ENCODE measurements at regions not wholly inside any gene's neighbourhood (a gene's known extent, or its start where the extent isn't known, plus 50 kb on each side); places are given as distances from the start of the nearest gene placed in this dataset.

GRCh38 chr5:12883395-12883794, 979.1 kb upstream of the CTNND2 start:
- Histone ChIP-seq H3K14ac (ENCODE audit: low read length in 2 of 2) (no peak overlapping the region), H3K4me3 (ENCODE audit: insufficient read depth in 1 of 2, low read depth in 1 of 2, low read length in 2 of 2) (no peak overlapping the region), H3K4me2 (ENCODE audit: low read length, poor library complexity, severe bottlenecking) (no peak overlapping the region), H3K23ac (ENCODE audit: low read length in 2 of 2) (no peak overlapping the region), H4K91ac (ENCODE audit: low read length) (no peak overlapping the region), H3K18ac (ENCODE audit: low read depth in 1 of 2, low read length in 2 of 2) (no peak overlapping the region), H2AK5ac (ENCODE audit: low read length, severe bottlenecking) (no peak overlapping the region), H2BK15ac (ENCODE audit: low read depth, poor library complexity, severe bottlenecking) (no peak overlapping the region), H2BK5ac (ENCODE audit: low read depth, low read length, poor library complexity, severe bottlenecking) (no peak overlapping the region), H2BK120ac (ENCODE audit: low read depth, low read length) (no peak overlapping the region), H3K9me3 (ENCODE audit: control insufficient read depth, low read length) (no peaks in the 10 kb centered on the region), H3K36me3 (ENCODE audit: control insufficient read depth in 1 of 2, insufficient read depth in 2 of 2, low read depth in 1 of 2, low read length in 2 of 2) (no peaks in the 10 kb centered on the region), H3K27me3 (ENCODE audit: control insufficient read depth in 1 of 2, insufficient read depth in 1 of 2, low read length in 2 of 2) (no peaks in the 10 kb centered on the region), H3K27ac (ENCODE audit: low read length, poor library complexity, severe bottlenecking) (no peak overlapping the region), H3K4ac (ENCODE audit: low read depth in 1 of 2, low read length in 2 of 2) (no peak overlapping the region), H2BK12ac (ENCODE audit: low read length in 2 of 2) (no peak overlapping the region), H3K79me1 (replicated peaks; ENCODE audit: low read length, poor library complexity, severe bottlenecking) (no peaks in the 10 kb centered on the region), H2AFZ (ENCODE audit: low read depth, low read length) (no peak overlapping the region), H4K8ac (ENCODE audit: low read length) (no peak overlapping the region), H3K9ac (ENCODE audit: low read length) (no peak overlapping the region), H3K4me1 (ENCODE audit: control insufficient read depth, insufficient read depth, low read depth, low read length) (no peaks in the 10 kb centered on the region)
- DNase-seq = no peak
- 63% methylated on average over 5 of the region's 5 CpGs for WGBS

GRCh38 chr5:12876541-12877298, 972.5 kb upstream of the CTNND2 start:
- Histone ChIP-seq H3K9ac (ENCODE audit: low read length) (no peak overlapping the region), H3K4me1 (ENCODE audit: control insufficient read depth, insufficient read depth, low read depth, low read length) (no peaks in the 10 kb centered on the region), H2BK15ac (ENCODE audit: low read depth, poor library complexity, severe bottlenecking) (no peak overlapping the region), H3K9me3 (ENCODE audit: control insufficient read depth, low read length) (peaks cover 12% of the 10 kb centered on the region), H2BK12ac (ENCODE audit: low read length in 2 of 2) (no peak overlapping the region), H3K4me3 (ENCODE audit: insufficient read depth in 1 of 2, low read depth in 1 of 2, low read length in 2 of 2) (no peak overlapping the region), H4K91ac (ENCODE audit: low read length) (no peak overlapping the region), H3K79me1 (replicated peaks; ENCODE audit: low read length, poor library complexity, severe bottlenecking) (no peaks in the 10 kb centered on the region), H3K4ac (ENCODE audit: low read depth in 1 of 2, low read length in 2 of 2) (no peak overlapping the region), H2AK5ac (ENCODE audit: low read length, severe bottlenecking) (no peak overlapping the region), H3K36me3 (ENCODE audit: control insufficient read depth in 1 of 2, insufficient read depth in 2 of 2, low read depth in 1 of 2, low read length in 2 of 2) (no peaks in the 10 kb centered on the region), H2AFZ (ENCODE audit: low read depth, low read length) (no peak overlapping the region), H3K23ac (ENCODE audit: low read length in 2 of 2) (no peak overlapping the region), H3K14ac (ENCODE audit: low read length in 2 of 2) (no peak overlapping the region), H2BK120ac (ENCODE audit: low read depth, low read length) (no peak overlapping the region), H3K27me3 (ENCODE audit: control insufficient read depth in 1 of 2, insufficient read depth in 1 of 2, low read length in 2 of 2) (no peaks in the 10 kb centered on the region), H3K18ac (ENCODE audit: low read depth in 1 of 2, low read length in 2 of 2) (no peak overlapping the region), H4K8ac (ENCODE audit: low read length) (no peak overlapping the region), H3K4me2 (ENCODE audit: low read length, poor library complexity, severe bottlenecking) (no peak overlapping the region), H2BK5ac (ENCODE audit: low read depth, low read length, poor library complexity, severe bottlenecking) (no peak overlapping the region), H3K27ac (ENCODE audit: low read length, poor library complexity, severe bottlenecking) (no peak overlapping the region)
- no peak for DNase-seq
- 71% methylated on average over 1 of the region's 1 CpG for WGBS

GRCh38 chr5:12870872-12871539, 966.8 kb upstream of the CTNND2 start:
- Histone ChIP-seq H3K27ac (ENCODE audit: low read length, poor library complexity, severe bottlenecking) (no peak overlapping the region), H3K36me3 (ENCODE audit: control insufficient read depth in 1 of 2, insufficient read depth in 2 of 2, low read depth in 1 of 2, low read length in 2 of 2) (no peaks in the 10 kb centered on the region), H3K14ac (ENCODE audit: low read length in 2 of 2) (no peak overlapping the region), H3K4me2 (ENCODE audit: low read length, poor library complexity, severe bottlenecking) (no peak overlapping the region), H2BK15ac (ENCODE audit: low read depth, poor library complexity, severe bottlenecking) (no peak overlapping the region), H2BK5ac (ENCODE audit: low read depth, low read length, poor library complexity, severe bottlenecking) (no peak overlapping the region), H2BK12ac (ENCODE audit: low read length in 2 of 2) (no peak overlapping the region), H2BK120ac (ENCODE audit: low read depth, low read length) (no peak overlapping the region), H3K4ac (ENCODE audit: low read depth in 1 of 2, low read length in 2 of 2) (no peak overlapping the region), H3K4me1 (ENCODE audit: control insufficient read depth, insufficient read depth, low read depth, low read length) (no peaks in the 10 kb centered on the region), H3K23ac (ENCODE audit: low read length in 2 of 2) (no peak overlapping the region), H3K27me3 (ENCODE audit: control insufficient read depth in 1 of 2, insufficient read depth in 1 of 2, low read length in 2 of 2) (no peaks in the 10 kb centered on the region), H3K9ac (ENCODE audit: low read length) (no peak overlapping the region), H2AK5ac (ENCODE audit: low read length, severe bottlenecking) (no peak overlapping the region), H3K9me3 (ENCODE audit: control insufficient read depth, low read length) (peaks cover 8% of the 10 kb centered on the region), H3K79me1 (replicated peaks; ENCODE audit: low read length, poor library complexity, severe bottlenecking) (no peaks in the 10 kb centered on the region), H4K91ac (ENCODE audit: low read length) (no peak overlapping the region), H4K8ac (ENCODE audit: low read length) (no peak overlapping the region), H3K4me3 (ENCODE audit: insufficient read depth in 1 of 2, low read depth in 1 of 2, low read length in 2 of 2) (no peak overlapping the region), H3K18ac (ENCODE audit: low read depth in 1 of 2, low read length in 2 of 2) (no peak overlapping the region), H2AFZ (ENCODE audit: low read depth, low read length) (no peak overlapping the region)
- DNase-seq = no peak
- no CpG with 5 or more reads among the region's 1 CpG for WGBS

GRCh38 chr5:12865529-12865928, 961.3 kb upstream of the CTNND2 start:
- Histone ChIP-seq H3K27me3 (ENCODE audit: control insufficient read depth in 1 of 2, insufficient read depth in 1 of 2, low read length in 2 of 2) (no peaks in the 10 kb centered on the region), H3K4me2 (ENCODE audit: low read length, poor library complexity, severe bottlenecking) (no peak overlapping the region), H2BK120ac (ENCODE audit: low read depth, low read length) (no peak overlapping the region), H3K79me1 (replicated peaks; ENCODE audit: low read length, poor library complexity, severe bottlenecking) (no peaks in the 10 kb centered on the region), H3K9me3 (ENCODE audit: control insufficient read depth, low read length) (peaks cover 6% of the 10 kb centered on the region), H2AK5ac (ENCODE audit: low read length, severe bottlenecking) (no peak overlapping the region), H3K18ac (ENCODE audit: low read depth in 1 of 2, low read length in 2 of 2) (no peak overlapping the region), H2BK15ac (ENCODE audit: low read depth, poor library complexity, severe bottlenecking) (no peak overlapping the region), H3K23ac (ENCODE audit: low read length in 2 of 2) (no peak overlapping the region), H2AFZ (ENCODE audit: low read depth, low read length) (no peak overlapping the region), H3K4me1 (ENCODE audit: control insufficient read depth, insufficient read depth, low read depth, low read length) (no peaks in the 10 kb centered on the region), H2BK5ac (ENCODE audit: low read depth, low read length, poor library complexity, severe bottlenecking) (no peak overlapping the region), H3K14ac (ENCODE audit: low read length in 2 of 2) (no peak overlapping the region), H4K91ac (ENCODE audit: low read length) (no peak overlapping the region), H3K4ac (ENCODE audit: low read depth in 1 of 2, low read length in 2 of 2) (no peak overlapping the region), H3K4me3 (ENCODE audit: insufficient read depth in 1 of 2, low read depth in 1 of 2, low read length in 2 of 2) (no peak overlapping the region), H3K9ac (ENCODE audit: low read length) (no peak overlapping the region), H3K36me3 (ENCODE audit: control insufficient read depth in 1 of 2, insufficient read depth in 2 of 2, low read depth in 1 of 2, low read length in 2 of 2) (no peaks in the 10 kb centered on the region), H2BK12ac (ENCODE audit: low read length in 2 of 2) (no peak overlapping the region), H3K27ac (ENCODE audit: low read length, poor library complexity, severe bottlenecking) (no peak overlapping the region), H4K8ac (ENCODE audit: low read length) (no peak overlapping the region)
- no peak for DNase-seq

Measured in mesenchymal stem cell (in vitro differentiated cells and primary cell).